GM12873 (cell line): ENCODE measurements at regions not wholly inside any gene's neighbourhood (a gene's known extent, or its start where the extent isn't known, plus 50 kb on each side); places are given as distances from the start of the nearest gene placed in this dataset.

ENCODE experiments used
- CTCF ChIP-seq: IDR thresholded peaks from 2 replicates; pipeline ENCODE4 v1.5.1; 2012; ENCODE audit warnings: low read depth, mild to moderate bottlenecking, moderate library complexity, low read length, control low read depth; ENCODE audit not compliant: insufficient read depth; ENCODE audit errors: missing control alignments

DNA sequence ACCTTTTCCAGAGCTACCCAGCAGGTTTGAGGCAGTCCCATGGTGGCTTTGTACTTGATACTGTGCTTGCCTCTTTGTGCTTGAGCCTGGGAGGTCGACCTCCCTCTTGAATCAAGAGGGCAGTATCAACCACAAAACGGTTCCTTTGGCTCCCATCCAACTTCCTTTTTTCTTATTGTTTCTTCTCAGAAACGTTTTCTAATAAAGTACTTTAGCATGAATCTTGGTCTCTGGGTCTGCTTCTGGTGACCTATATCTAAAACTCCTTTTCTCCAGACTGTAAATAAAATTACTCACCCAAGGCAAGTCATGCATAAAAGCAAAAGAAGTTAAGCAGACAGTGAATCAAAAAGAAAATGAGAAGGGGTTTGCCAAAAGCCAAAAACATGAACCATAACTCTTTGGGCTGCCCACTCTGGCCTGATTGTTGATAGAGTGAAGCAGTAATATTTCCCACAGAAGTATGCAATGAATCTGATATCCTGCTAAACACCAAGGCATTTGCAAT, 112.2 kb upstream of the SLC4A7 start:
- no peak for TF ChIP-seq CTCF

GRCh38 chr3:27594096-27594690, 110.0 kb upstream of the SLC4A7 start:
- TF ChIP-seq CTCF = no peak

DNA sequence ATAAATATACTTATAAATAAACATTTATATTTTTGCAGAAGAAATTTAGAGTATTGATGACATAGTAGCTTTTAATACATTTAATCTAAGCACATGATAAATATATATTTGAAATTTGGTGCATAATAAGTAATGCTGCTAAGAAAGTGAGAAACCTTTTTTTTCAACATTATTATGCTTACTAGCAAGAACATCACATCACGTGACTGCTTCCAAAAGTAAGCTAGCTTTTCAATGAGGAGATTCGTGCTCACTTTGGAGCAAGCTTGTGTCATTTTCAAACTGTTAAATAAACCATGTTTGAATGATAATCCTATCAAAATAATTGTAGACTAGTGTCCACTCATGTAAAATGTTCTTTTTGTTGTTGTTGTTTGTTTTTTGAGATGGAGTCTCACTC, 109.0 kb upstream of the SLC4A7 start:
- no peak for TF ChIP-seq CTCF

DNA sequence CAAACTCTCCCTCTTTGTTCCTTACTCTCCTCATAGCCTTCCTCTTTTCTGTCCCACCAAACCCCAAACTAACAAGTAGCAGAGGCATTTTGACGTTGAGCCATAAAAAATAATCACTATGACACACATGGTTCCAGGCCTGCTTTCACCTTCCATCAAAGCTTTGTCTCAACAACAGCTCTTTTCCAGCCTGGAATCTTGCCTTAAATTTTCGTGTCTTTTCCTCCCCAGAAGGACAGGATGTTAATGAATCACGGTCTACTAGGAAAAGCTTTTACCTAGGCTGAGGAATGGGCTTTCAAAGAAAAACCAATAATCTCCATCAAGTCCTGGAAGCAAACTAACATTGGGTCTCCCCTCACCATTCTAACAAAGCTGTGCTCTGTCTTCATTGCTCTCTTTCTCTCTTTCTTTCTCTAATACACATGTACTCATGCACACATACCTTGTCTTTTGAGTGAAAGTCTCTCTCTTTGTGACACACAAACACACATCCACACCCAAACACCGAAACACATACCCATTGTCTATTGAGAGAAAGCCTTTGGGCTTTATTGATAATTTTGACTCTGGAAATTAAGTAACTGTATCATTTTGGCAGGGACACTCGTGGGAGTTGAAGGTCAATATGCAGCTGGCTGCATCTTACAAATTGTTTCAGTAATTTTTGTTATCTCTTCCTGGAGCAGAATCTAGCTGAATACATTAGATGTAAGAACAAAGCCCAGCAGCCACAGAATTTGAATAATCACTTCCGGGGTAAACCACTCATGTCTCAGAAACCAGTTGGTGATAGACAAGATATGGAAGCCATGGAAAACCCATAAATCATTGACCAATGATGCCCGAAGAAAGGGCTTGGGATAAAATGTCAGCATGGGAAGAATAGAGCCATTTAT, 107.4 kb upstream of the SLC4A7 start:
- TF ChIP-seq CTCF = no peak

GRCh38 chr3:27590437-27591298, 106.5 kb upstream of the SLC4A7 start:
- no peak for TF ChIP-seq CTCF

- no peak for TF ChIP-seq CTCF
Measured at GRCh38 chr3:27589795-27590194, 105.6 kb upstream of the SLC4A7 start.
